SKM-1 treated with dmso at 0.1 percent for 144 hours (cell line): ENCODE measurements at regions not wholly inside any gene's neighbourhood (a gene's known extent, or its start where the extent isn't known, plus 50 kb on each side); places are given as distances from the start of the nearest gene placed in this dataset.

Experiments used
- DNase-seq: peaks from one replicate; lab custom pipeline; 2025; ENCODE audit not compliant: unreplicated experiment; lab: John Stamatoyannopoulos, UW

DNA sequence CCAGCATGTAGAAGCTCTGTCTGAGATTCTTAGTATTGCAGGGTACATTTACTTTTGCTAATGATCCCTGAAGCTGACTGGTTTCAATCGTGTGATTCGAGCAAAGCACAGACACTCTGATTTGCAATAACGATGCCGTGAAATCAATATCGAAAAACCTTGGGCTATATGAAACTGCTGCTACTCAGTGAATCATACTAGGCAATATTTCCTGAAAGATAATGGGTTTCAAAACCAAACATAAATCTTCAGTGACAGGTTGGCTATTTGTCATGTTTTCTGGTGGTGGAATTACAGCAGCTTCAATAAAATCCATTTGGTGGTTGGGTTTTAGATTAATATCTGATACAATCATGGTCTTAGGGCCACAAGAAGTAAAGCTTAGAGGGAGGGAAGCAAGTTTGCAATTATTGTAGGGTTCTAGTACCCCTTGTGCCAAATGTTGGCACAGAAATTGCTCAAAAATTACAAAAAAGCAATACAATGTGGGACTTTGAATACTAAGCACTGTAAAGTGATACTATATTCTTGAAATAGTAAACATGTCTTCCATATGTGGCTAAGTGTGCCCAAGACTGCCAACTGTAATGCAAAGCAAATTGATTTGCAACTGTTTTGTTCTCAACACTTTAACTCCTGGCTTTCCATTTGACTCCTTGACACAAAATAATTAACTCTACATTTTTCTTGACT lies 112.4 kb upstream of the JAZF1 start:
- DNase-seq, result no peak

DNA sequence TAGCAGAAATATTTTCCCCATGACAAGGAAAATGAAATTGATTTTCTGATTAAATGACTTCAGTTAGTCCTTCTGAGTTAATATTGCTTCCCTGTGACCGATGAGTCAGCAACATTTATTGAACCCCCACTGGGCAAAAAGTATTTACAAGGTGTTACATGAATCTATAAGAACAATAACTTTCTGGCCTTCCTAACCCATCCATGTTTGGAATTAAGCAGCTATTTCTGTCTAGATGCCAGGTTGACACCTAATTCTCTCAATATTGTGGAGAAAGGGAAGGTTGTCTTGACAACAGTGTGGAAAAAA lies 112.9 kb upstream of the JAZF1 start:
- DNase-seq, result no peak

DNA sequence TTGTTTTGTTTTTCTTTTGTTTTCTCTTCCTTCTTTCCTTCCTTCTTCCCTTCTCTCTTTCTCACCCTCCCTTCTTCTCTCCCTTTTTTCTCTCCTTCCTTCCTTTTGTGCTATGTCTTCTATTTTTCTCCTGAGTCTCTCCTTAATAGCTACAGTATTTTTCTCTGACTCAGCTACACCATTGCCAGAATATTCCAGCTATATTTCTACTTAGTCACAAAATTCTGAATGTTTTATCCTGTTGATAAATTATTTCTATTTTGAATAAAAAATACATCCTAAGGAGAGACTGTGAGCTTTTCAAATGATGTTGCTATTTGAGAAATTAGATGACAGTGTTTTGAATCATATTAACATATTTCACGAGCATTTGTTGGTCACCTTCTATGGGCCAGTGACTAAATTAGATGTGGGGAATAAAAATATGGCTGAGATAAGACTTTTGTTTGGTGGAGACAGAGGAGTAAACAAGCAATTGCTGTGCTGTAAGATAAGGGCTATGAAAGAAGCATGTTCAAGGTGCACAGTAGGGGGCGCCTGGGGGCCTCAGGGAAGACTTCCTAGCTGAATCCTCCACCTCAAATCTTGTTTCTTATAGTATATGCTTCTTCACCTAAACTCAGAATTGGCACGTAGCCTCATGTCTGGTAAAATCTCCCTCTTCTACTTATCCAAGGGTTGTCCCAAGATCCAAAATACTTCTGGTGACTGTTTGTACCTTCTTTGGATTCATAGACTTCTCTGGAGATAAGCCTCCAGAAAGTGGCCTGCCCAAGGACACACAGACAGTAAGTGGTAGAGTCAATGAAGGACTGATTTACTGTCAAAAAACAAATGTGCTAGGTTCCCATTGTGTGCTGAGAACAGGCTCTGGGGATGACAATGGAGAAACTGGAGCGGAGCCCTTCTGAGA lies 115.5 kb upstream of the CREB5 start:
- DNase-seq, result peak; percentile 27

DNA sequence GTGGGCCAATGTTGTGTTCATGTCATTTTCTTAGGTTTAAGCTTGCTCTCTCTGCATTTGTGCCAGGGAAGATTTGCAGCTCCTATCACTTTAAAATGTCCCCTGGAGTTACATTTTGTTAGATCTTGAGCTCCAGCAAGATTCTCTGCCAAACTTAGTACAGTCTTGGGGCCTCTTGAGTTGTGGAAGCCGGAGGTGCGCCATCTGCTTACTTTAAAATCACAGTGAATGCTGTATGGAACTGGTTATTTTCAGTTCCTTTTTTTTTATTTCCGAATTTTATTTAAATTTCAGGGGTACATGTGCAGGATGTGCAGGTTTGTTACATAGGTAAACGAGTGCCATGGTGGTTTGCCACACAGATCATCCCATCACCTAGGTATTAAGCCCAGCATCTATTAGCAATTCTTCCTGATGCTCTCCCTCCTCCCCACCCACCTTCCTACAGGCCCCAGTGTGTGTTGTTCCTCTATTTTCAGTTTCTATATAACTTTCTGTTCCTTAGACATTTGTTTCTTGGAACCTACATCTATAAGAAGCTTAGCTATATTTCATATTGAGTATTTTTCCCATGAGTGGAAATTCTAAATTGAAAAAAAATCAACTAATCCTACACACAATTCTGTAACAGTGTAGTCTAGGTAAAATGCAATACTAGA lies 114.4 kb upstream of the CREB5 start:
- no peak for DNase-seq

DNA sequence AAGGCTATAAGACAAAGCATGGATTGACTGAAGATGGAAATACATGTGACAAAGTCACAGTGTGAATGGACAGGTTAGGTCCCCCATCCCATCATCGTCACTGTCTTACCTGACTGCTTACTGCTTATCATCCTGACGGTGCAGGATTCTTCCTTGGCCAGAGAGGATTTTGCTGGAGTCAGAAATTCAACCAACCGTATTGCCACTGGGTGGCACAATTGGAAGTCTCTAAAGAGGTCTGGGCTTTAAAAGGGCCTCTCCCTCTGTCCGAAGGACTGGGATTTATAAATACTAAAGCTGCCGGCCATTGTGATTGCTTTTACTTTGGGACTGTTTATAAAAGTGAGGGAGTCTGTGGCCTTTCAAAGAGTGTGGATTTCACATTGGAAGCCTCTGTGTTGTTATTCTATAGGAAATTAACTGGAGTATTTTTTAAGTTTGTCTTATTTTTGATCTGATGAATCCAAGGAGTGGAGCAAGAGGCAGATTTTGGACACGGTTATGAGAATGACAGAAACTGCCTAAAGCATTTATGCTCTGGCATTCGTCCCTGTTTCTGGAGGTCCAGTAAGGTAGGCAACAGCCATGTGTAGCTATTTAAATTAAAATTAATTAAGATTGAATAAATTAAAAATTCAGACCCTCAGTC lies 113.3 kb upstream of the CREB5 start:
- no peak for DNase-seq

DNA sequence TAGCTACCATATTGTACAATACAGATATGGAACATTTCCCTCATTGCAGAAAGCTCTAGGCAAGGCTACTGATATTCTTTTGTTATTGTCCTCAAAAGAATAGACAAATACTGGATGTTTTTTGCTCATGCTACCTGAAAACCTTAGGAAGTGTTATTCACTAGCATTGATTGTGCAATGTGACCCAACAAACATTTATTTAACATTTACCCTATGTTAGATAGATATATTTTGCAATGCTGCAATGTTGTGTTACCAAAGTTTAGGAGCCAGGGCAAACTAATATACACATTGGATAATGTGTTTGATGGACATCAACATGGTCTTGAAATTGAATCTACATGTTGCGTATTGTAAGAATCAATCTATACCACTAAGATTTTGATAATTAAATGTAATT lies 112.8 kb upstream of the CREB5 start:
- DNase-seq, result no peak

DNA sequence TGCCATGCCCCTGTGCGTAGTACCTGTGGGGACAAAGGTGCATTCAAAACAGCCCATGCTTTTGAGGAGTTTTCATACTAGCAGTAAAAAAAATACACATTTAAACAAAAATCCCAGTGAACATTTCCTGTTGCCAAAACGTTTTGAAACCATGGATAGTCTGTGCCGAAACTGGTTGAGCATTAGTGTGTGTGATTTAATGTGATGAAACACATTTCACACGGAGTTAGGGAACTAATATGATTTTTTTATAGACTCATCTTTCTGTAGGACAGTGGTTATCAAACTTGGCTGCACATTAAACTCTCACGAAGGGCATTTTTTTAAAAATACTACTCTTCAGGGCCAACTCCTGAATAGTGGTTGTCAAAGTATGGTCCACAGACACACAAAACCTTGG lies 111.8 kb upstream of the CREB5 start:
- no peak for DNase-seq

DNA sequence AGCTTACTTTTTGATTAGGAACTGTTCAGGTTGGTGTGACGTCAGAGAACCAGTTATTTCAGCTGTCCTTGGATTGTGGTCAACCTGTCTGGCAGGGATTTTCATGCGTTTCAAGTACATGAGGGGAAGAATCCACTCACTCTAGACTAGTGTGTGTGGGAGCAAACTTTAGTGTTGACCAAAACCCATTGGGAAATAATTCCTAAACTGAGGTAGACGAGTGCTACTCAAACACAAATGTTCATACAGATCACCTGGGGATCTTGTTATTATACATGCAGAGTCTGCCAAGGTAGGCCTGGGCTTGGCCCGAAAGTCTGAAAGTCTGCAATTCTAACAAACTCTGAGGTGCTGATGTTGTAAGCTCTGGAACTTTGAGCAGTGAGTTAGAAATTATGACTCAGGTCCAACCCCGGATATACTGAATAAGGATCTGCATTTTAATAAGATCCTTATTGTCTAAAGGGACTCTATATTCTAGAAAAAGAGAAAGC lies 111.1 kb upstream of the CREB5 start:
- DNase-seq, result no peak

DNA sequence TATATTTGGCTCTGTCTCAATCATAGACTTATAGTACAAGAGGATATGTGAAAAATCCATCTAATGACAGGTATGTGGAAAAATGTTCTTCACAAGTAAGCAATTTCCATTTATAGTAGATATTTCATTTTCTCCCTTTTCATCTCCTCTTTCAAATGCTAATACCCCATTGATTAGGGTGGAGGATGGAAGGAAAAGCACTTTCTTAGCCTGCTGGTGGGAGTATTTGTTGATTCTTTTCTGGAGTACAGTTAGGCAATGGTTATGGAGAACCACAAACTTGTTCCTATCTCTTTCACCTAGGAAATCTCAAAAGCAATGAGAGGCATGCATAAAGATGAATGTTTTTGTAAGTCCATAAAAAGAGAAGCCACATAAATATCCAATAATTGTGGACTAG lies 108.0 kb upstream of the CREB5 start:
- DNase-seq, result no peak

DNA sequence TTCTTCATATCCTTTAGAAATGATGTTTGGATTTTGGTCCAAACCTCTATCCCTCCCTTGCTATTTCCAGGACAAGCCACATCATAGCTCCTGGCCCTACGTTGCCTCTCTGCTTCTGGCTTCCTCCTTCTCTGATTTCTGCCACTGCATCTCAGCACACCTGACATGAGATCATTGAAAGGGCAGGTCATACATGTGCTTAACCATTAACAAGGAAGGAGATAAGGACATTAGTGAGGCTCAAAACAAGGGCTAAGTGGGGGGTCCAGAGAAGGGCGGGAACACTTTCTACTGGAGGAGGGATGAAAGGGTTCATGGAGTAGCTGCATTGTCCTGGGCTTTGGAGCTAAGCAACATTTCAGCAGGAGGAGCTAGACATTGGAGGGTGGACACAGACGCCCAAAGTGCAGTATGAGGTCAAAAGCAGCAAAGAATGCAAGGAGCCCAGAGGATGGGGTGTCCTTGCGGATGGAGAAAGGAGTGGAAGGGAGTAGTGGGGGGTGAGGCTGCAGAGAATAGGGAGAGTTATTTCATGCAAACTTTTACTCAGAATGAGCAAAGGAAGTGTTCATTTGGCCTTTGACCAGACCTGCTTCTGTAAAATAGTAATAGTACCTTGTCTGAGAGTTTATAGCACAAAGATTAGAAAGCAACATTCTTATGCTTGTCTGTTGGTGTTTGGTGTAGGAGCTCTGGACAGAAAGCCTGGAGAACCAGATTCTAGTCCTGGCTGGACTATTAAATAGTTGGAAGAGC lies 102.4 kb upstream of the CREB5 start:
- no peak for DNase-seq

DNA sequence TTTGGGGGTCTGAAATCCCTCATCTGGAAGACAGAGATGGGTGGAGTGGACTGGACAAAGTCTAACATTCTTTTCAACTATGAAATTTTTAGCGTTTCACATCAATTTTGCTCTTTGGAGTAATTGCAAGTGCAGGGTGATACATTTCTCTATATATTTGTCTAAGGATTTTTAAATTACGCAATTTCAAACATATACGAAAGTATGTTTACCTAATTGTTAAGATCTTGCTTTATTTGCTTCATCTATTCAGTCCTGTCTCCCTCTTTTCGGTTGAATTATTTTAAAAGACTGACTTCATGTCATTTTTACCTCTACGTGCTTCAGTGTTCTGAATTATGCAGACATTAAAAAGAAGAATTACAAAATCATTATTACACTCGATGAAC lies 101.9 kb upstream of the CREB5 start:
- no peak for DNase-seq

DNA sequence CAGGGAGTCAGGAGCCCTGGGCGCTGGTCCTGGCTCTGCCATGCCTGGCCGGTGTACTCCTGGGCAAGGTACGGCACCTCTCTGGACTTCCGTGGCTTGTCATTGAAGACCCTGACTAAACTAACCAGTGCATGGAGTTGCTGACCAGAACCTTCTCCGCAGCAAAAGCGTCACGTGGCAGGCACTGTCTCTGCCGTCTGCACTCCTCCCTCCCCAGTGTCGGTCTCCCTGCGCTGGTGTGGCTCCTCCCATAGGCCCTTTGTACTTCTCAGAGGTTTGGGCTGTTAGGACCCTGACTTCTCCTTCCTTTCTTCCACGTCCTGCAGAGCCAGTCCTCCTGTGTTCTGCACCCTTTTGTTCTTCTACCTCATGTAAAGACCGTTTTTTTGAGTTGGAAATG lies 100.6 kb upstream of the CREB5 start:
- no peak for DNase-seq

DNA sequence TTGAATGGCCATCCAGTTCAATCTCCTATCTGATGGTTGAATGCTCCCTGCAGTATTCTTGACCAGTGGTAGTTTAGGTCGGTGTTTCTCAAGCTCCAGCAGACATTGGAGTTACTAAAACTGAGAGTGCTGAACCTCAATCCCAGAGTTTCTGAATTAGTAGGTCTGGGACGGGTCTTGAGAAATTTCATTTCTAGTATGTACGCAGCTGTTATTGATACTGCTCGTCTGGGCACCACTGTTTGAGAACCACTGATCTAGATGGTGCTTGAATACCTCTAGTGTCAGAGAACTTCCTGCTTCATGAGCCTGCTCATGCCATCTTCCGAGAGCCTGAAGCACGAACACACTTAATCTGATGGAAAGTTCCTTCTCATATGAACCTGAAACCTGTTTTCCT lies 99.4 kb upstream of the CREB5 start:
- DNase-seq, result no peak

DNA sequence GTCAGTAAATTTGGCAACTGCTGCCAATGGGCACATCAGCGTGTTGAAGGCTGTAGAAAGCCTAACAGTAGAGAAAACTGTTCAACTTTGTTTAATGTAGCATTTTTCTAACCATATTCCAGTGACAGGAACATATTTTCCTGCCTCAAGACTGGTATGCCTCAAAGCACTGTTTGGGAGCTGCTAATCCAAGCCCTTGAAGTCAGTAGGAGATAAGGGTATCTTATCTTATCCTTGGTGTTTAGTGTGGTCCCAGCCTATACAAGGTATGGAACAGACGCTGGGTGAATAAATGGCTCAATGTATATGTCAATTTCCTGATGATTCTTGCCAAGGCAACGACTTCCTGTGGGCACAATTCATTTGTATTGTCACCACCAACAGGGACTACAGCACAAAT lies 97.5 kb upstream of the CREB5 start:
- no peak for DNase-seq

DNA sequence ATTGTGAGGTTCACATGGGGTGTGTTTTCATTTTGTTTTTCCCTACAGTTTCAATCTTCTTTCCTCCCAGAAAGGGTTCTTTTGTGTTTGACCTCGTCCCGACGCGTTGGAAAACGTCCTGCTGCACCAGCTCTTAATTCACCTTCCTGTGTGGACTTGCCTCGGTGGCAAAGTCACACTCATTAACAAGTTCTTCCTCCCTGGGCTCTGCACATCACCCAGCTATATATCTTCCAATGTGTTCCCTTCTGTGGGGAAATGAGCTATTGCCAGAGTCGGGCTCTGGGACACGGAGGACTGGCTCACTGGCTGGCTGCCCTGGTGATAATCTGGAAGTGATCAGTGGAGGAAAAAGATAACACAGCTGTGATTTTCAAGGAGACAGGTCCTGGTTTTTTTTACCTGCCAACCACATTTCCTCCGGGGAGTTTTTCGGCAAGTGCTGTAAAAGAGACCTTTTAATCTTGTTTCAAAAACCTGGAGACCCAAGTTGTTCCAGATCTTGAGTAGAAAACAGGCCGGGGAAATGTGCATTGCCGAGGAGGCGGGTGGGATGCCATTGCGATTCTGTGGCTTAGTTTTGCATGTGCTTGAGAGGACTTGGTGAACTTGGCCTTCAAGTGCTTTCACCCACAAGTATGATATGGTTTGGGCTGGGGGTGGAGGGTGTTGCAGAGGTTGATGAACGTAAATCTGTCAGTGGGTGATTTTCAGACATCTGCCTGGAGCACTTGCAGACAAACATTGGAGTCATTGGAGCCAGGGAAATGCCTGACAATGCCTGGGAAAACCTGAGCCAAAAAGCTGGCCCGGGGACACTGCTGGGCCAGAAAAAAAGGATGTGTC lies 96.5 kb upstream of the CREB5 start:
- DNase-seq, result no peak

DNA sequence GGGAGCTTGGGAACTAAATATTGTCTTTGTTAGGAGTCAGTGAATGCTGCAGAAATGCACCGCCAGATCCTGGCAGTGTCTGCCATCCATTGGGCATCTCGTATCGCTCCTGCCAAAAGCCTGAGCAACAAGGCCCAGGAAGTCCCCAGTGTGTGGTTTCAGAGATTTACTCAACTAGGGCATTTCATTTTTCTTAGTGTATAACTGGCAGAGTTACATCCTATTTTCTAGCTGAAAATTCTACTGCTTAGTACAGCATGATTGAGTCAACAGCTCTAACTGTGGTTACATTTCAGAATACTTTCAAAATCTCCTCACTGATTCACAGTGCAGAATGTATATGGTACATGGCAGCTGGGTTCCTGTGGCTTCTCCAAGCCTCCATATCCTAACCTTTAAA lies 95.8 kb upstream of the CREB5 start:
- DNase-seq, result no peak

DNA sequence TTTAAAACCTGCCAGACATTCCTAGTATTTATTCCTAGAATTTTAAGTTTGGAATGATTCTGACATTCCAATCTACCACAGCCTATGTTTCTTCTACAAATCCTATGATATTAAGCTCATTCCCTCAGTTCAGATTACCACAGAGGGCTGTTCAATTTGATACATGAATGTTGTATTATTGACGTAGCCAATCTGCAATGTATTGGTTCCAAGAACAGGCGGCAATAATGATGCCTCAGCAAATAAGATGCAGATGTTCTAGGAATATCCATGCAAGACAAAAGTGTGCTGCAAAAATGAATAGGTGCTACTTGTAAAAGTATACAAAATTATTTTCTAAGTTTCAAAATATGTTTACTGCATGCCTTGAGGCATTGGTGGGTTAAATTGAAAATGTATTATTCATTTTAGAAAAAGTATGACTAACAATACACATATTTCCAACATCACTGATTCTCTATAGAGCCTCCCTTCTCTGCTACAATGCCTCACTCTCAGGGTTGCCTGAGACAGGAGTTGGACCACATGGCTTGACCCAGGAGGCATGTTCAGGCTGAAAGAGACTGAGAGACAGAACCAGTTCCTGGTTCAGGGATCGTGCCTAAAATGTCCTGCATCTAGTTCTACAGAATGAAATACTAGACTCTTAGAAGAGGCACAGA lies 94.1 kb upstream of the CREB5 start:
- DNase-seq, result no peak

DNA sequence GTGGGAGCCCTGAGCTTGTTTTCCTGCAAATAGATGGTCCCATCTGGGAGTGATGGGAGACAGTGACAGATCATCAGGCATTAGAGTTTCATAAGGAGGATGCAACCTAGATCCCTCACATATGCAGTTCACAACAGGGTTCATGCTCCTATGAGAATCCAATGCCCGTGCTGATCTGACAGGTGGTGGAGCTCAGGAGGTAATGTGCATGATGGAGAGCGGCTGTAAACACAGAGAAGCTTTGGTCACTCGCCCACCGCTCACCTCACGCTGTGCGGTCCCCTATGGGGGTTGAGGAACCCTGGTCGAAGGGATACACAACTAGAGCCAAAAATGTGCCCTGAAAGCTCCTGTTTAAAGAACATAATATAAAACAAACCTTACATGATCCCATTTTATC lies 88.5 kb upstream of the CREB5 start:
- DNase-seq, result no peak

DNA sequence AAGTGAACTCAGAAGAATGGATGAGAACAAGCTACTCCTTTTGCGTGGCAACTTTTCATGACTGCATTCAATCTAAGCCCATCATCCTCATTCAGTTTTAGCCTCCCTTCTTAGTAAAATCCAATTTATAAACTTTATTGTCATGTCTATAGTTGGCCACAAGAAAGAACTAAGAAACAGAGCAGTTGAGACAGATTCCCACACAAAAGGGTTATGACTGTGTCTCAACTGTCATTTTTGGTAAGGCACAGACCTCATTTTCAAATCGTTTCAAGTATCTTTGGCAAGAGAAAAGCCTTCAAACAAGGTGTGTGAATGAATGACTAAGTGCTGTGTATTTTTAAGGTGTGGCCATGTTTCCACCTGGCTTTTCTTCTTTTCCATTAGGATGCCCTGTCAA lies 84.2 kb upstream of the CREB5 start:
- DNase-seq, result no peak
